Smooth muscle cell (in vitro differentiated cells): ENCODE measurements at regions not wholly inside any gene's neighbourhood (a gene's known extent, or its start where the extent isn't known, plus 50 kb on each side); places are given as distances from the start of the nearest gene placed in this dataset.
A peak's percentile ranks its signal among the peaks of the same experiment; 100 is the strongest.
"Not testable (repeated sequence)": the region's sequence is repeated elsewhere in the genome, so short reads cannot be mapped to it uniquely, and the experiment has no call there.

Experiments
- DNase-seq: peaks from one replicate; lab custom pipeline; 2025; ENCODE audit not compliant: unreplicated experiment; lab: John Stamatoyannopoulos, UW
- H2AFZ ChIP-seq: fragments of 200-600 bp; sonication (generic); 2 replicates; pipeline ENCODE4 v1.6.0; 2016; ENCODE audit warnings: antibody characterized with exemption, low read depth, mild to moderate bottlenecking
- H3F3A ChIP-seq: fragments of 200-600 bp; sonication (generic); 2 replicates; pipeline ENCODE4 v1.6.0; 2017; ENCODE audit warnings: antibody characterized with exemption, low read depth
- H3K27ac ChIP-seq: fragments of 200-600 bp; sonication (generic); 2 replicates; pipeline ENCODE4 v1.5.1; 2016; ENCODE audit warnings: low read depth, mild to moderate bottlenecking
- H3K27me3 ChIP-seq: fragments of 200-600 bp; sonication (generic); 2 replicates; pipeline ENCODE4 v1.6.1; 2016; ENCODE audit warnings: low read depth, mild to moderate bottlenecking
- H3K36me3 ChIP-seq: fragments of 200-600 bp; sonication (generic); 2 replicates; pipeline ENCODE4 v1.5.1; 2016; ENCODE audit warnings: low read depth
- H3K4me1 ChIP-seq: fragments of 200-600 bp; sonication (generic); 2 replicates; pipeline ENCODE4 v1.5.1; 2016; ENCODE audit warnings: low read depth
- H3K4me2 ChIP-seq: fragments of 200-600 bp; sonication (generic); 2 replicates; pipeline ENCODE4 v1.6.0; 2016; ENCODE audit warnings: mild to moderate bottlenecking
- H3K4me3 ChIP-seq: fragments of 200-600 bp; sonication (generic); 2 replicates; pipeline ENCODE4 v1.5.1; 2016; ENCODE audit warnings: mild to moderate bottlenecking
- H3K79me2 ChIP-seq: fragments of 200-600 bp; sonication (generic); 2 replicates; pipeline ENCODE4 v1.6.0; 2016; ENCODE audit warnings: low read depth, mild to moderate bottlenecking
- H3K9ac ChIP-seq: fragments of 200-600 bp; sonication (generic); 2 replicates; pipeline ENCODE4 v1.6.0; 2016; ENCODE audit warnings: low read depth
- H3K9me3 ChIP-seq: fragments of 200-600 bp; sonication (generic); replicated peaks from 2 replicates; pipeline ENCODE4 v1.5.1; 2016; ENCODE audit warnings: low read depth
- H4K20me1 ChIP-seq: fragments of 200-600 bp; sonication (generic); 2 replicates; pipeline ENCODE4 v1.6.0; 2016; ENCODE audit warnings: low read depth
- WGBS: methylation state at CpG from one replicate; pipeline ENCODE4 v1.1.7; 2016; ENCODE audit warnings: low lambda C conversion rate; 5-methylcytosine and 5-hydroxymethylcytosine counted together
- TF ChIP-seq, protein P1 (sequence below): fragments of 200-600 bp; sonication (generic); IDR thresholded peaks from 2 replicates; pipeline ENCODE4 v1.5.1; 2017; ENCODE audit warnings: borderline replicate concordance, mild to moderate bottlenecking, antibody characterized with exemption; ENCODE audit not compliant: insufficient read depth, poor library complexity, severe bottlenecking

DNA sequence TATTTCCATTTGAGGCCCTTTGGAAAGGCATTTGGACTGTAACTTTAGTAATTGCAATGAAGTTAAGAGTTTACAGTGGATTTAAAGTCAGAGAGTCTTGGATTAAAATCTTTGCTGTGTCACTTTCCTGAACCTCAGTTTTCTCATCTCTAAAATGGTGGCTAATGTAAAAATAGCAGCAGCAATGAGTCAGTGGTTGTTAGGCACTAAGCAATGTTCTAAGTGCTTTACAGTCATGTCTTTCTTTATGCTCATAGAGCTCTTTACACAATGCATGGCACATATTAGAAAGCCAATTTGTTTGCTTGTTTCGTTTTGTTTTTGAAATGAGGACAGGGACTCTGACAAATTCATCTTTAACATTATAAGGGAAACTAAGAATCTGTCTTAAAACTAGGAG, 222.7 kb upstream of the DNAJC19 start:
- Histone ChIP-seq H3K27me3 (peaks cover 3% of the 10 kb centered on the region), H3K4me1 (no peaks in the 10 kb centered on the region), H4K20me1 (no peaks in the 10 kb centered on the region), H3F3A (no peaks in the 10 kb centered on the region), H3K4me2 (no peak overlapping the region), H3K9me3 (no peaks in the 10 kb centered on the region), H3K9ac (no peak overlapping the region), H3K27ac (no peak overlapping the region), H2AFZ (no peak overlapping the region), H3K79me2 (no peaks in the 10 kb centered on the region), H3K4me3 (no peak overlapping the region), H3K36me3 (no peaks in the 10 kb centered on the region)
- no peak for DNase-seq
- WGBS: 89% methylated on average over 1 of the region's 1 CpG
- TF ChIP-seq, protein P1, sequence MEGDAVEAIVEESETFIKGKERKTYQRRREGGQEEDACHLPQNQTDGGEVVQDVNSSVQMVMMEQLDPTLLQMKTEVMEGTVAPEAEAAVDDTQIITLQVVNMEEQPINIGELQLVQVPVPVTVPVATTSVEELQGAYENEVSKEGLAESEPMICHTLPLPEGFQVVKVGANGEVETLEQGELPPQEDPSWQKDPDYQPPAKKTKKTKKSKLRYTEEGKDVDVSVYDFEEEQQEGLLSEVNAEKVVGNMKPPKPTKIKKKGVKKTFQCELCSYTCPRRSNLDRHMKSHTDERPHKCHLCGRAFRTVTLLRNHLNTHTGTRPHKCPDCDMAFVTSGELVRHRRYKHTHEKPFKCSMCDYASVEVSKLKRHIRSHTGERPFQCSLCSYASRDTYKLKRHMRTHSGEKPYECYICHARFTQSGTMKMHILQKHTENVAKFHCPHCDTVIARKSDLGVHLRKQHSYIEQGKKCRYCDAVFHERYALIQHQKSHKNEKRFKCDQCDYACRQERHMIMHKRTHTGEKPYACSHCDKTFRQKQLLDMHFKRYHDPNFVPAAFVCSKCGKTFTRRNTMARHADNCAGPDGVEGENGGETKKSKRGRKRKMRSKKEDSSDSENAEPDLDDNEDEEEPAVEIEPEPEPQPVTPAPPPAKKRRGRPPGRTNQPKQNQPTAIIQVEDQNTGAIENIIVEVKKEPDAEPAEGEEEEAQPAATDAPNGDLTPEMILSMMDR: no peak

DNA sequence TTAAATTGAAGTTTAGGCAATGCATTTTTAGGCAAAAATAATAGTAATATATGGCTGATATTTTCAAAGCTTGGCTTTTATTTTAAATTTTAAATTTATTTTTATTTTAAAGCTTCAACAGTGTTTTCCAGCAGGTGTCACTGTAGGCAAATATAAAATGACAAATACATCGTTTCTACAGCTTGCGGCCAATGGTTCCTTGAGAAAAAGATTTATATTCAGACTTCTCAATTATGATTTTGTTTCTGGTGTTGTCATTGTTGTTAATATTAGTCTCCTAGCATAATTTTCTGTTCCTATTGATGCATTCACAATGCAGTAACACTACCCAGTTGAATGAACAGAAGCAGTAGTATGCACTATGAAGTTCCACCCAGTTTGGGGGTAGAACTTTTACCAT, 220.7 kb upstream of the DNAJC19 start:
- no peak for DNase-seq
- H3K27ac ChIP-seq: no peak overlapping the region
- H4K20me1 ChIP-seq: no peaks in the 10 kb centered on the region
- H3K9ac ChIP-seq: no peak overlapping the region
- no peaks in the 10 kb centered on the region for H3K79me2 ChIP-seq
- H3K4me1 ChIP-seq: no peaks in the 10 kb centered on the region
- H2AFZ ChIP-seq: no peak overlapping the region
- no peaks in the 10 kb centered on the region for H3F3A ChIP-seq
- H3K9me3 ChIP-seq: no peaks in the 10 kb centered on the region
- peaks cover 3% of the 10 kb centered on the region for H3K27me3 ChIP-seq
- 37% methylated on average over 2 of the region's 2 CpGs for WGBS
- no peaks in the 10 kb centered on the region for H3K36me3 ChIP-seq
- H3K4me2 ChIP-seq: no peak overlapping the region
- TF ChIP-seq, protein P1: peak; percentile 58
- H3K4me3 ChIP-seq: no peak overlapping the region

DNA sequence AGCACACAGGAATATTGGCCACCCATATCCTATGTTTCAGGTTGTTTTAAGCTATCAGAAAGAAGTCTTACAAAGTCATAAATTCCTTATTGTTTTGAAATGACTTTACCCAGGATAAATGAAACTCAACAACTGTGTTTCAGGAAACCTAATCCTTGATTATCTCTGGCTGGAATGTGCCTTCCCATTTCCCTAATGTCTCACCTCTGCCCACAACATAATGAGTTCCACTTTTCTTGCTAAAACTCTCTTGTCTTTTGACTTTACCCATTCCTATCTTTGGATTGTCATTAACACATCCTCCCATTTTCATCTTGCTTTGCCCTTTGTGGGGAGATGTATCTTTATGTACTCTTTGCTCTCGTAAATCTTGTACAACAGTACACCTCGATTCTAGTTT, 200.0 kb upstream of the DNAJC19 start:
- TF ChIP-seq, protein P1: no peak
- no peaks in the 10 kb centered on the region for H3K79me2 ChIP-seq
- H2AFZ ChIP-seq: no peak overlapping the region
- no peak for DNase-seq
- no peaks in the 10 kb centered on the region for H4K20me1 ChIP-seq
- H3K4me3 ChIP-seq: no peak overlapping the region
- WGBS: 95% methylated on average over 2 of the region's 2 CpGs
- no peaks in the 10 kb centered on the region for H3K4me1 ChIP-seq
- H3K27ac ChIP-seq: no peak overlapping the region
- H3K27me3 ChIP-seq: no peaks in the 10 kb centered on the region
- no peaks in the 10 kb centered on the region for H3K36me3 ChIP-seq
- H3K9me3 ChIP-seq: no peaks in the 10 kb centered on the region
- H3K9ac ChIP-seq: no peak overlapping the region
- H3K4me2 ChIP-seq: no peak overlapping the region
- no peaks in the 10 kb centered on the region for H3F3A ChIP-seq

DNA sequence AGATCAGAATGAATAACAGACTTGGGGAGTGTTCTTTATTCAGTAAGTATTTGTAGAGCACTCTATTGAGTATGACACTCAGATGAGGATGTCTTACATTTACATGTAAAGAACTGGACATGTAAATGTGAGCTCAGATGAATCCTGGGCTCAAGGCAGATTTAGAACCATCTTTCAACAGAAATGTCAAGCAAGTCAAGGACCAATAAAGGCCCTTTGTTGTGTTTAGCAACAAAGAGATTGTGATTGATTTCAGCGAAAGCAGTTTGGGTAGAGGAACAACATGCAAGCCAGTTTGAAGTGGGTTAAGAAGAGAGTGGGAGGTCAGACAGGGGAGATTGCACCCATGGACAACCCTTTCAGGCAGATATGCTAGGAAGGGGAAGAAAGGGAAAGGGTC, 194.2 kb upstream of the DNAJC19 start:
- Histone ChIP-seq H3F3A (no peaks in the 10 kb centered on the region), H3K9ac (no peak overlapping the region), H3K4me3 (no peak overlapping the region), H2AFZ (no peak overlapping the region), H3K4me1 (no peaks in the 10 kb centered on the region), H3K9me3 (no peaks in the 10 kb centered on the region), H3K79me2 (no peaks in the 10 kb centered on the region), H3K4me2 (no peak overlapping the region), H4K20me1 (no peaks in the 10 kb centered on the region), H3K27ac (no peak overlapping the region), H3K27me3 (no peaks in the 10 kb centered on the region), H3K36me3 (no peaks in the 10 kb centered on the region)
- TF ChIP-seq, protein P1: no peak
- no peak for DNase-seq
- 93% methylated on average over 1 of the region's 1 CpG for WGBS

DNA sequence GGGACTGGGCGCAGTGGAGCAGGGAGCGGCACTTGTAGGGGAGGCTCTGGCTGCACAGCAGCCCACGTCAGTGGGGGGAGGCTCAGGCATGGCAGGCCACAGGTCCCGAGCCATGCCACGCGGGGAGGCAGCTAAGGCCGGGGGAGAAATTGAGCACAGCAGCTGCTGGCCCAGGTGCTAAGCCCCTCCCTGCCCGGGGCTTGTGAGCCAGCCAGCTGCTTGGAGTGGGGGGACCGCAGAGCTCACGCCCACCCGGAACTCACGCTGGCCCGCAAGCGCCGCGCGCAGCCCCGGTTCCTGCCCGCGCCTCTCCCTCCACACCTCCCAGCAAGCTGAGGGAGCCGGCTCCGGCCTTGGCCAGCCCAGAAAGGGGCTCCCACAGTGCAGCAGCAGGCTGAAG, 193.5 kb upstream of the DNAJC19 start:
- not testable (repeated sequence) for H3K36me3 ChIP-seq, H3K27ac ChIP-seq, H3K9me3 ChIP-seq, H3K4me3 ChIP-seq, H3K9ac ChIP-seq, H3K79me2 ChIP-seq, H3K4me1 ChIP-seq, H3K4me2 ChIP-seq, H4K20me1 ChIP-seq, H3F3A ChIP-seq, H2AFZ ChIP-seq, H3K27me3 ChIP-seq, DNase-seq
- 97% methylated on average over 21 of the region's 22 CpGs for WGBS
